Panc1 (cell line): ENCODE measurements at regions not wholly inside any gene's neighbourhood (a gene's known extent, or its start where the extent isn't known, plus 50 kb on each side); places are given as distances from the start of the nearest gene placed in this dataset.

Experiments used
- ATAC-seq: fragments of 200-7000 bp; cut with Tn5 transposase; 2 replicates; pipeline ENCODE4 v1.9.1; 2020; ENCODE audit warnings: mild to moderate bottlenecking, moderate library complexity
- BruUV-seq: library from RNA; stranded (reverse); fragments of 400-500 nt; replicated peaks from 2 replicates; lab custom pipeline; 2021; lab: Mats Ljungman, UMichigan
- CTCF ChIA-PET: fragments of 300-600 bp; sonication (Branson Sonifier 250); formaldehyde crosslinking; loops from one replicate; lab custom pipeline; 2022; ENCODE audit warnings: antibody characterized with exemption; lab: Charles Lee
- POLR2A ChIA-PET: fragments of 300-600 bp; sonication (Branson Sonifier 250); formaldehyde crosslinking; loops from one replicate; lab custom pipeline; 2022; ENCODE audit warnings: antibody characterized with exemption; lab: Charles Lee
- DNase-seq: peaks from one replicate; pipeline ENCODE4 v3.0.0-alpha.2; 2010; ENCODE audit warnings: low read depth, low spot score
- H3K27ac ChIP-seq: 2 replicates; pipeline ENCODE4 v1.5.1; 2011; ENCODE audit warnings: mild to moderate bottlenecking, low read length, inconsistent platforms
- H3K27me3 ChIP-seq: fragments of 200-500 bp; sonication (Bioruptor generic); 2 replicates; pipeline ENCODE4 v1.6.0; 2014; ENCODE audit warnings: low read length, inconsistent platforms; ENCODE audit not compliant: control insufficient read depth, insufficient read depth
- H3K36me3 ChIP-seq: fragments of 200-500 bp; sonication (Bioruptor generic); 2 replicates; pipeline ENCODE4 v1.5.1; 2014; ENCODE audit warnings: inconsistent platforms, mild to moderate bottlenecking, low read length, moderate library complexity; ENCODE audit not compliant: control insufficient read depth, insufficient read depth
- H3K4me1 ChIP-seq: 2 replicates; pipeline ENCODE4 v1.5.1; 2011; ENCODE audit warnings: inconsistent platforms, mild to moderate bottlenecking, low read length, moderate library complexity; ENCODE audit not compliant: control insufficient read depth, insufficient read depth
- H3K4me3 ChIP-seq, 2 experiments: 2 replicates each; pipeline ENCODE4 v1.5.1; 2011 to 2012; ENCODE audit warnings: low read depth in 2 of 2, low read length in 2 of 2, mild to moderate bottlenecking in 2 of 2, inconsistent platforms in 1 of 2, moderate library complexity in 1 of 2
- H3K9me3 ChIP-seq: fragments of 200-500 bp; sonication (Bioruptor generic); 2 replicates; pipeline ENCODE4 v1.5.1; 2014; ENCODE audit warnings: low read depth, mild to moderate bottlenecking, inconsistent platforms, low read length, moderate library complexity; ENCODE audit not compliant: control insufficient read depth, insufficient read depth
- POLR2AphosphoS5 ChIP-seq: IDR thresholded peaks from 2 replicates; pipeline ENCODE4 v1.6.1; 2012; ENCODE audit warnings: mild to moderate bottlenecking, low read depth, low read length, moderate library complexity
- SIN3A ChIP-seq: IDR thresholded peaks from 2 replicates; pipeline ENCODE4 v1.6.1; 2012; ENCODE audit warnings: low read depth, mild to moderate bottlenecking, low read length, moderate library complexity, borderline replicate concordance; ENCODE audit not compliant: insufficient read depth
- TCF7L2 ChIP-seq: IDR thresholded peaks from 2 replicates; pipeline ENCODE4 v1.6.1; 2011; ENCODE audit warnings: mild to moderate bottlenecking, low read depth, low read length, inconsistent platforms
- in situ Hi-C: cut with HindIII; loops from 2 replicates; pipeline ENCODE4 v1.10.0; 2016; ENCODE audit warnings: low sequenced_read_pairs, low pct_unique_long_range_greater_than_20kb
- intact Hi-C: fragments of 100-400 bp; cut with micrococcal nuclease; formaldehyde crosslinking; loops from one replicate; pipeline ENCODE4 v1.10.0; 2022; ENCODE audit not compliant: unreplicated experiment
- TF ChIP-seq, protein P1 (sequence below), 2 experiments: IDR thresholded peaks; 2 replicates each; pipeline ENCODE4 v1.6.1; 2011 to 2012; ENCODE audit warnings: low read depth in 2 of 2, control low read depth in 1 of 2, low read length in 1 of 2, mild to moderate bottlenecking in 1 of 2, moderate library complexity in 1 of 2; ENCODE audit not compliant: insufficient read depth in 1 of 2
- TF ChIP-seq, protein P2 (sequence below): fragments of 450-650 bp; IDR thresholded peaks from 2 replicates; pipeline ENCODE4 v1.5.1; 2017; ENCODE audit warnings: mild to moderate bottlenecking

DNA sequence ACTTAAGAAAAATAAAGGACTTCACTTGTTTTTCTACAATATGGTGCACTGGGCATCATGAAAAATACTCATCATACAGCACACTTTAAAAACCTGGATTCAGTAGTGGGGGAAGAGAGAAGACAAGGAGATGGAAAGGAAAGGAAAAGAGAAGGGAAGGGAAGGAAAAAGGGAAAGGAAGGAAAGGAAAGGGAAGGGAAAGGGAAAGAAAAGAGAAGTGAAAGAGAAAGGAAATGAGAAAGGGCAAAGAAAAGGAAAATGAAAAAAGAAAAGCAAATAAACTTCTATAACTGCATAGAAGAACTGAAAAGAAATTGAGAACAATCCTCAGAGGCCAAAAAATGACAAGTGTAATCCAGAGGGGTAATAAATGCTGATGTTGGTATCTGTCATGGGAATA lies 388.1 kb upstream of the PKDCC start:
- H3K9me3 ChIP-seq, result no peaks in the 10 kb centered on the region
- no peaks in the 10 kb centered on the region for H3K4me1 ChIP-seq
- no TSS peak for BruUV-seq
- no peak overlapping the region for H3K4me3 ChIP-seq
- intact Hi-C loops (no loop called here), in situ Hi-C loops (no loop called here)
- H3K36me3 ChIP-seq, result no peaks in the 10 kb centered on the region
- TF ChIP-seq TCF7L2 (no peak), POLR2AphosphoS5 (no peak), SIN3A (no peak)
- TF ChIP-seq, protein P1, sequence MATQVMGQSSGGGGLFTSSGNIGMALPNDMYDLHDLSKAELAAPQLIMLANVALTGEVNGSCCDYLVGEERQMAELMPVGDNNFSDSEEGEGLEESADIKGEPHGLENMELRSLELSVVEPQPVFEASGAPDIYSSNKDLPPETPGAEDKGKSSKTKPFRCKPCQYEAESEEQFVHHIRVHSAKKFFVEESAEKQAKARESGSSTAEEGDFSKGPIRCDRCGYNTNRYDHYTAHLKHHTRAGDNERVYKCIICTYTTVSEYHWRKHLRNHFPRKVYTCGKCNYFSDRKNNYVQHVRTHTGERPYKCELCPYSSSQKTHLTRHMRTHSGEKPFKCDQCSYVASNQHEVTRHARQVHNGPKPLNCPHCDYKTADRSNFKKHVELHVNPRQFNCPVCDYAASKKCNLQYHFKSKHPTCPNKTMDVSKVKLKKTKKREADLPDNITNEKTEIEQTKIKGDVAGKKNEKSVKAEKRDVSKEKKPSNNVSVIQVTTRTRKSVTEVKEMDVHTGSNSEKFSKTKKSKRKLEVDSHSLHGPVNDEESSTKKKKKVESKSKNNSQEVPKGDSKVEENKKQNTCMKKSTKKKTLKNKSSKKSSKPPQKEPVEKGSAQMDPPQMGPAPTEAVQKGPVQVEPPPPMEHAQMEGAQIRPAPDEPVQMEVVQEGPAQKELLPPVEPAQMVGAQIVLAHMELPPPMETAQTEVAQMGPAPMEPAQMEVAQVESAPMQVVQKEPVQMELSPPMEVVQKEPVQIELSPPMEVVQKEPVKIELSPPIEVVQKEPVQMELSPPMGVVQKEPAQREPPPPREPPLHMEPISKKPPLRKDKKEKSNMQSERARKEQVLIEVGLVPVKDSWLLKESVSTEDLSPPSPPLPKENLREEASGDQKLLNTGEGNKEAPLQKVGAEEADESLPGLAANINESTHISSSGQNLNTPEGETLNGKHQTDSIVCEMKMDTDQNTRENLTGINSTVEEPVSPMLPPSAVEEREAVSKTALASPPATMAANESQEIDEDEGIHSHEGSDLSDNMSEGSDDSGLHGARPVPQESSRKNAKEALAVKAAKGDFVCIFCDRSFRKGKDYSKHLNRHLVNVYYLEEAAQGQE (IDR thresholded peaks at IDR 0.05; ENCODE audit: insufficient read depth in 1 of 2, low read depth in 2 of 2, low read length in 1 of 2), result no peak
- TF ChIP-seq, protein P2, sequence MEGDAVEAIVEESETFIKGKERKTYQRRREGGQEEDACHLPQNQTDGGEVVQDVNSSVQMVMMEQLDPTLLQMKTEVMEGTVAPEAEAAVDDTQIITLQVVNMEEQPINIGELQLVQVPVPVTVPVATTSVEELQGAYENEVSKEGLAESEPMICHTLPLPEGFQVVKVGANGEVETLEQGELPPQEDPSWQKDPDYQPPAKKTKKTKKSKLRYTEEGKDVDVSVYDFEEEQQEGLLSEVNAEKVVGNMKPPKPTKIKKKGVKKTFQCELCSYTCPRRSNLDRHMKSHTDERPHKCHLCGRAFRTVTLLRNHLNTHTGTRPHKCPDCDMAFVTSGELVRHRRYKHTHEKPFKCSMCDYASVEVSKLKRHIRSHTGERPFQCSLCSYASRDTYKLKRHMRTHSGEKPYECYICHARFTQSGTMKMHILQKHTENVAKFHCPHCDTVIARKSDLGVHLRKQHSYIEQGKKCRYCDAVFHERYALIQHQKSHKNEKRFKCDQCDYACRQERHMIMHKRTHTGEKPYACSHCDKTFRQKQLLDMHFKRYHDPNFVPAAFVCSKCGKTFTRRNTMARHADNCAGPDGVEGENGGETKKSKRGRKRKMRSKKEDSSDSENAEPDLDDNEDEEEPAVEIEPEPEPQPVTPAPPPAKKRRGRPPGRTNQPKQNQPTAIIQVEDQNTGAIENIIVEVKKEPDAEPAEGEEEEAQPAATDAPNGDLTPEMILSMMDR, result no peak
- ChIA-PET CTCF (no interaction called here), POLR2A (no interaction called here)
- ATAC-seq (no peak), DNase-seq (no peak)
- H3K27ac ChIP-seq, result no peak overlapping the region
- peaks cover 2% of the 10 kb centered on the region; the same call in 1 of the 2 replicates for H3K27me3 ChIP-seq

DNA sequence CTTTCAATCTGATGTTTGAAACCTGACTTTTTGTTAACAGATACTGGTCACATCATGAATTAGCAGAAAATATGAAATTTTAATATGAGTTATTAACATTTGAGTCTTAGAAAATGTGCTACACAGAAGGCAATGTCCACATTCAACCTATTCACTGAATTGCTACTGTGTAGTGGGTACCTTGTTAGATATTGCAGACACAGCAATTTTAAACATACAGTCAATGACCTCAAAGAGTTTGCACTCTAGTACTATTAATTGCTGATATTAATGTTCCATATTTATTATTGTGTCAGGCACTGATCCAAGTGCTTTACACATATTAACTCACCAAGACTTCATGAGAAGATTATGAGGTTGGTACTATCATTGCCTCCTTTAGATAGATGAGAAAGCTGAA lies 385.4 kb upstream of the PKDCC start:
- Histone ChIP-seq H3K4me3 (no peak overlapping the region), H3K9me3 (no peaks in the 10 kb centered on the region), H3K4me1 (no peaks in the 10 kb centered on the region), H3K27me3 (peaks cover 2% of the 10 kb centered on the region; the same call in 1 of the 2 replicates), H3K27ac (no peak overlapping the region), H3K36me3 (no peaks in the 10 kb centered on the region)
- in situ Hi-C loops, result no loop called here
- ChIA-PET CTCF (no interaction called here), POLR2A (no interaction called here)
- TF ChIP-seq POLR2AphosphoS5 (no peak), SIN3A (no peak), TCF7L2 (no peak)
- TF ChIP-seq, protein P1 (IDR thresholded peaks at IDR 0.05; ENCODE audit: insufficient read depth in 1 of 2, low read depth in 2 of 2, low read length in 1 of 2), result no peak
- TF ChIP-seq, protein P2, result no peak
- intact Hi-C loops, result no loop called here
- DNase-seq (no peak), ATAC-seq (no peak)
- no TSS peak for BruUV-seq
